Stimulated activated effector memory CD8-positive, alpha-beta T cell treated with anti-CD3 and anti-CD28 coated beads, Interleukin-12 subunit alpha, Interleukin-12 subunit beta, amount 100 ng/mL, for 72 hours (primary cell): ENCODE measurements at regions not wholly inside any gene's neighbourhood (a gene's known extent, or its start where the extent isn't known, plus 50 kb on each side); places are given as distances from the start of the nearest gene placed in this dataset.
"Not testable (repeated sequence)": the region's sequence is repeated elsewhere in the genome, so short reads cannot be mapped to it uniquely, and the experiment has no call there.

Source experiments
- ATAC-seq: fragments of 150-1000 bp; cut with Tn5 transposase; 2 replicates; pipeline ENCODE4 v1.10.0; 2021
- DNase-seq, 2 donors: peaks; one replicate each; pipeline ENCODE4 v3.0.0; 2021 to 2022; ENCODE audit warnings: low spot score in 2 of 2
- H3K27ac Mint-ChIP-seq: one replicate; pipeline ENCODE4 v1.8.0; 2022; ENCODE audit warnings: mild to moderate bottlenecking, mixed read lengths
- H3K36me3 Mint-ChIP-seq: one replicate; pipeline ENCODE4 v1.8.0; 2022; ENCODE audit warnings: mild to moderate bottlenecking, mixed read lengths
- H3K4me1 Mint-ChIP-seq: one replicate; pipeline ENCODE4 v1.8.0; 2022; ENCODE audit warnings: mixed read lengths
- H3K4me3 Mint-ChIP-seq: one replicate; pipeline ENCODE4 v1.8.0; 2022; ENCODE audit warnings: mild to moderate bottlenecking, mixed read lengths
- H3K9me3 Mint-ChIP-seq: one replicate; pipeline ENCODE4 v1.8.0; 2022; ENCODE audit warnings: mixed read lengths

DNA sequence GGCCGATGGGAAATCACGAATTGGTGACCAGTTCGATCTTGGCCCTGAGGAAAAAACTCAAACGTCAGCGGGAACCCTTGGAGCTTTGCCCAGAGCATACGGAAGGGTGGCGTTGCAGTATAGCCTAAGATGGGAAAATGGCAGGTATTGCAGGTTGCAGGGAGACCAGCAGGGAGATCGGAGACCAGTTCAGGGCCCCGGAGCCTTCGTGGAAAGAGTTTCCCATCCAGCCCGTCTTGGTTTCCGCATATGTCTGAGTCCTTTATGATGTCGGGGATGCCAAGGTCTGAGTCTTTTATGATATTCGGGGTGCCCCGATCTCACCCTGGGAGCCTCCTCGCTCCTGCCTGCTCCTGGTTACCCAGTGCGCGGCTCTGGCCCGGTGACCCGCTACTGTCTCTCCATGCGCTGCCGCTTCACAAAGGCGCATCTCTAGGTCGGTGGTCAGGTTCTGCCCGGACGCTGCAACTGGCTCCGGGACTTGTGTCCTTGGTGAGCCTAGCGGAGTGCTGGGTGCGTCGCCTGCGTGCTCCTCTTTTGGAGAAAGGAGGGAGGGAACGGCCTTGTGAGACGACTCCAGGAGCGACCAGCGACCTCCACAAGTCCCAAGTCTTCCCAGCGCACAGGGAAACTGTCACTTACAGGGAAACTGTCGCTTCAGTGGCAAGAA lies 94.2 kb downstream of the PRKAB2 start:
- no peak overlapping the region for H3K27ac Mint-ChIP-seq
- peaks cover 29% of the 10 kb centered on the region for H3K4me1 Mint-ChIP-seq
- no peak for ATAC-seq
- peaks cover 1% of the 10 kb centered on the region for H3K36me3 Mint-ChIP-seq
- no peak for DNase-seq
- H3K4me3 Mint-ChIP-seq = no peak overlapping the region
- no peaks in the 10 kb centered on the region for H3K9me3 Mint-ChIP-seq

GRCh38 chr1:147077523-147077922 lies 94.7 kb downstream of the PRKAB2 start:
- Mint-ChIP-seq H3K4me3 (no peak overlapping the region), H3K4me1 (peaks cover 34% of the 10 kb centered on the region)

DNA sequence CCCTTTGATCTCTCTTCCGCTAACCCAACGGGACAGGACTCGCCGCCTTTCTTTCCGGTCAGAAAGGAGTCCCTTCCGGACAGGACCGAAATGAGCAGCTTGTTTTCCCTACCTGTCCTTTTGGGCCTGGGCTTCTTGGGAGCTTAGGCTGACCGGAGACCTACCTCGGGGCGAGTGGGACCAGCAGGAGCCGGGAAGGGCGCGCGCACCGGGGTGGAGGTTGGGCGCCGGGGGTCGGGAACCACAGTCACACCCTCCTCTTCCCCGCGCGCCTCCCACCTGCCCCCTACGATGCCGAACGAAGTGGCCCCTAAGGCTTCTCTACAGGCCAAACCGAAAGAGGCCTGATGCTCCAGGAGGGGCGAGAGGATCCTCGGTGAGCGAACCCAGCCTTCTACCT lies 95.2 kb downstream of the PRKAB2 start:
- ATAC-seq = no peak
- Mint-ChIP-seq H3K9me3 (no peaks in the 10 kb centered on the region), H3K27ac (no peak overlapping the region), H3K4me3 (no peak overlapping the region), H3K4me1 (peaks cover 36% of the 10 kb centered on the region), H3K36me3 (peaks cover 8% of the 10 kb centered on the region)
- no peak for DNase-seq

More at GRCh38 chr1:147077523-147077922, 94.7 kb downstream of the PRKAB2 start:
- no peak for DNase-seq
- H3K27ac Mint-ChIP-seq = no peak overlapping the region
- peaks cover 7% of the 10 kb centered on the region for H3K36me3 Mint-ChIP-seq
- H3K9me3 Mint-ChIP-seq = no peaks in the 10 kb centered on the region
- no peak for ATAC-seq

DNA sequence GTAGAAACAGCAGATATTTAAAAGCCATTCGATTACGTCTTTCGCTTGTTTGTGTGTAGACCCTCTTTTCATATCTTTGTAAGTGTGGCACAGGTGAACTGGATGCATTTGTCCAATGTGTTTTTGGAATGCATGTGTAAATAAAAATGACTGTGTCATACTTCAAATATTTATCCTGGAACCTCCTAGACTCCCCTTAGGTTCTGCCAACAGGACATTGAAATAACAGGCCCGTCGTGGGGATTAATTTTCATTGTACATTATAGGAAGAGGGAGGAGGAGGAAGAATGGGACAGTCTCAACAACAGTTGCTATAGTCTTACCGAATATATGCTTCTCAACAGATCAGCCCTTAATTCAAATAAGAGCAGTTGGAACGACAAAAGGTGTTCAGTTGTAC lies 95.8 kb downstream of the PRKAB2 start:
- no peak overlapping the region for H3K27ac Mint-ChIP-seq
- no peaks in the 10 kb centered on the region for H3K9me3 Mint-ChIP-seq
- DNase-seq = no peak
- no peak for ATAC-seq
- peaks cover 8% of the 10 kb centered on the region for H3K36me3 Mint-ChIP-seq
- no peak overlapping the region for H3K4me3 Mint-ChIP-seq
- peaks cover 36% of the 10 kb centered on the region for H3K4me1 Mint-ChIP-seq

DNA sequence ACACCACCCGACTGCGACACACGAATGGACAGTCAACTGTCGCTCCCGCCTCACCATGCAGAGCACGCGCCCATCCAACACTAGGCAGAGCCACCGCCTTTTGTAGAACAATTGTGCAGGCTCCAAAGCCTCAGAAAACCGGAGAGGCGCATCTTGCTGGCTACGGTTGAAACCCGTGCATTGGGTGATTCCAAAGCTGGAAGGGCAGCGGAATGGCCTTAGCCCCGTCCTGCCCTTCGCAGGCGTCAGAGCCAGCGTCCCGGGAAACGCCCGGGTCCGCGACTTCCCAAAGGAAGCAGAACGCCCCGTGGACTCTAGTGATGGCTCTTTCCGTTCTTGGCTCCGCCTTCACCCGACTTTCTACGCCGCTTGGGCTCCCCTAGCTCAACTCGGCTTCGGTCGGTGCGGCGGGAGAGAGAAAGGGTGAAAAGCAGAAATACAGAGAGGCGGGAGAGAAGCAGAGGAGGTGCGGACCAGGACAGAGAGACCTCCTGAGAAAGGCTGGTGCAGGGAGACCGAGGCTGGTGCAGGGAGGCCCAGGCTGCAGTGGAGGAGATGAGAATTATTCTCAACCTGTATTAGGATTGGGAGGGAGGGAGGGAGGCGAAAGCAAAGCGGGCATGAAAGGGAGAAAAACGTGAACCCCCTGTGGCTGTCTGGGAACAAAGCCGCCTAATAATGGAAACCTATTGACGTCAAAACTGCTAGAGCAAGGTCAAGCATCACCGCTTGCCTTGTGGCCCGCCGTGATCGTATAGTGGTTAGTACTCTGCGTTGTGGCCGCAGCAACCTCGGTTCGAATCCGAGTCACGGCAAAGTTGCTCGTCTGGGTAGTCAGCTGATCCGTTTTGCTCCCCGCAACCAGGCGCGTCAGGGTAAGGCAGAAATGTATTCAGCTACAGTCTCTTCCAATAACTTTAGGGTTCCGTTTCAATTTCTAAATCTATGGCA lies 99.5 kb downstream of the PRKAB2 start:
- Mint-ChIP-seq H3K4me1 (peaks cover 20% of the 10 kb centered on the region), H3K36me3 (peaks cover 8% of the 10 kb centered on the region), H3K27ac (peak overlapping the region; percentile 33), H3K9me3 (no peaks in the 10 kb centered on the region), H3K4me3 (peak overlapping the region; percentile 66)
- ATAC-seq (peak; percentile 42), DNase-seq (no peak)

DNA sequence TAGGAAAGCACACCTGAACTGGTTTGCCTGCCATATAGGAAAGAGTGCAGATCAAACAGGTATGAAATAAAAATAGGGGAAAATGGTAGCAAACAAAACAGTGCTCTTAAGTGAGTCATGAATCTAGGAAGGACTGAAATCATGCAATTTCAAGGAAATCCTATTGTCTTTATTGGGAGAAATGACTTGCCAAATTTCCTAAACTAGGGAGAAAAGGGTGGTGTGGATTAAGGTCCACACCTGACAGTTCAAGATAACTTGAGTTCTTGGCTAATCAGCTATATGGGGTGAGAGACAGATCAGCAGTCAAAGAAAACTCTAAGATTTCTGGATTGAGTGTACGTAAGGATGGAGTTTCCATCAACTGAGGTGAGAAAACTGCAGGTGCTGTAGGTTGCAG lies 101.1 kb downstream of the PRKAB2 start:
- H3K36me3 Mint-ChIP-seq = peaks cover 8% of the 10 kb centered on the region
- no peak for DNase-seq
- H3K4me3 Mint-ChIP-seq = no peak overlapping the region
- H3K9me3 Mint-ChIP-seq = no peaks in the 10 kb centered on the region
- no peak for ATAC-seq
- peaks cover 20% of the 10 kb centered on the region for H3K4me1 Mint-ChIP-seq
- no peak overlapping the region for H3K27ac Mint-ChIP-seq

GRCh38 chr1:147062956-147063355 lies 109.3 kb downstream of the PRKAB2 start:
- no peak for DNase-seq
- H3K4me3 Mint-ChIP-seq = no peak overlapping the region
- H3K9me3 Mint-ChIP-seq = no peaks in the 10 kb centered on the region
- H3K27ac Mint-ChIP-seq = no peak overlapping the region
- no peak for ATAC-seq
- no peaks in the 10 kb centered on the region for H3K36me3 Mint-ChIP-seq
- no peaks in the 10 kb centered on the region for H3K4me1 Mint-ChIP-seq

GRCh38 chr1:147061880-147062279 lies 110.4 kb downstream of the PRKAB2 start:
- not testable (repeated sequence) for DNase-seq, ATAC-seq, H3K4me3 Mint-ChIP-seq, H3K36me3 Mint-ChIP-seq, H3K4me1 Mint-ChIP-seq, H3K9me3 Mint-ChIP-seq, H3K27ac Mint-ChIP-seq

DNA sequence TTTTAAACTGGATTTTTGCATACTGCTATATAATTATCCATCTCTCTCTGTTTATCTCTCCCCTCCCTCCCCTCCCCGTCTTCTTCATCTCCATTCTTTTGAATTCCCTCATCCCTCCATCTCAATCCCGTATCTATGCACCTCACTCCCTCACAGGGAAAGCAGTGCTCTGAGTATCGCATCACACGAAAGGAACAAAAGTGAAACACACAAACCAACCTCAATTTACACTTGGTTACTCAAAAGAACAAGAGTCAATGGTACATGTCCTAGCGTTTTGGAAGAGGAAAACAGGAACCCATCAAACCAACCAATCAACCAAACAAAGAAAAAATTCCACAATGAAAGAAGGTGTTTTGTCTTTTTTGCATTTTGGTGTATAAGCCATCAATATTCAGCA lies 115.1 kb downstream of the NBPF12 start:
- no peaks in the 10 kb centered on the region for H3K36me3 Mint-ChIP-seq
- H3K27ac Mint-ChIP-seq = no peak overlapping the region
- no peak for ATAC-seq
- H3K4me1 Mint-ChIP-seq = no peaks in the 10 kb centered on the region
- no peak for DNase-seq
- H3K4me3 Mint-ChIP-seq = no peak overlapping the region
- no peaks in the 10 kb centered on the region for H3K9me3 Mint-ChIP-seq

DNA sequence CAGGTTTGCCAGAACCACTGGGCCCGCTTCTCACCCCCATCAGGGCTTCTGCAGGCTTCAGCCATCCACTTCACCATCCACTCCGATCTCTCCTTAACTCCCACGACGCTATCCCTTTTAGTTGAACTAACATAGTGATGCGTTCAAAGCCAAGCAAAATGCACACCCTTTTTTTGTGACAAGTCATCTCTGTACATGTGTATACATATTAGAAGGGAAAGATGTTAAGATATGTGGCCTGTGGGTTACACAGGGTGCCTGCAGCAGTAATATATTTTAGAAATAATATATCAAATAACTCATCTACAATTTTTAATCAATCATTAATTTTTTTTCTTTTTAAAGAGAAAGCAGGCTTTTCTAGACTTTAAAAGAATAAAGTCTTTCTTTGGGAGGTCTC lies 114.6 kb downstream of the NBPF12 start:
- no peak for DNase-seq
- Mint-ChIP-seq H3K4me3 (no peak overlapping the region), H3K9me3 (no peaks in the 10 kb centered on the region), H3K36me3 (no peaks in the 10 kb centered on the region), H3K4me1 (no peaks in the 10 kb centered on the region), H3K27ac (no peak overlapping the region)
- no peak for ATAC-seq

GRCh38 chr1:147052143-147052542 lies 114.0 kb downstream of the NBPF12 start:
- Mint-ChIP-seq H3K4me3 (no peak overlapping the region), H3K4me1 (no peaks in the 10 kb centered on the region), H3K36me3 (no peaks in the 10 kb centered on the region), H3K9me3 (no peaks in the 10 kb centered on the region), H3K27ac (no peak overlapping the region)
- no peak for DNase-seq
- ATAC-seq = no peak

GRCh38 chr1:147051136-147051535 lies 113.0 kb downstream of the NBPF12 start:
- H3K27ac Mint-ChIP-seq = no peak overlapping the region
- DNase-seq (no peak), ATAC-seq (no peak)
- no peaks in the 10 kb centered on the region for H3K36me3 Mint-ChIP-seq
- H3K9me3 Mint-ChIP-seq = no peaks in the 10 kb centered on the region
- no peak overlapping the region for H3K4me3 Mint-ChIP-seq
- peaks cover 10% of the 10 kb centered on the region for H3K4me1 Mint-ChIP-seq

GRCh38 chr1:147050654-147051053 lies 112.5 kb downstream of the NBPF12 start:
- Mint-ChIP-seq H3K36me3 (no peaks in the 10 kb centered on the region), H3K9me3 (no peaks in the 10 kb centered on the region), H3K27ac (no peak overlapping the region), H3K4me1 (peaks cover 15% of the 10 kb centered on the region), H3K4me3 (no peak overlapping the region)
- ATAC-seq = no peak
- DNase-seq = no peak

DNA sequence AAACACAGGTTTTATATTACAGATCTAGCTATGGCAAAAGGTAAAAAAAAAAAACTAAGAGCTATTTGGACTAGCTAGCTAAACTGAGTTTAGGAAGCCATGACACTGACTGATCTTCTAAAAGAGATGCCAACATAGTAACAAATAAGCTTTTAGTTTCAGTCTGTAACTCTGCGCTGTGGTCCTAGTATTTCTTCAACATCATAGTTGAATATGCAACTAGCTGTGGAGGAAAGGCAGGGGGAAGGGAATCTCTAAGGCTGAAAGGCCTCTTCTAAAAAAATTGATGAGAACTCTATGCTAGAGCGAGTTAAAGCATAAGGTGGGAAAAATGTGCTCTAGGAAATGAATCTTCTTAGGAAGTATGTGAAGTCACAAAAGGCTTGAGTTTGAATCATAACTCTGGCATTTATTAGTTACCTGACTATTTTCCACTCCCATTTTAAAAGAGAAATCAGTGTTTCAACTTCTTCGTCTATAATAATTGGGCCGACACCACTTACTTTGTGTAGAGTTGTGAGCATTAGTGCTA lies 108.8 kb downstream of the NBPF12 start:
- not testable (repeated sequence) for DNase-seq, H3K9me3 Mint-ChIP-seq, H3K36me3 Mint-ChIP-seq
- H3K4me3 Mint-ChIP-seq = peak overlapping the region; percentile 23
- H3K4me1 Mint-ChIP-seq = peaks cover 22% of the 10 kb centered on the region
- peak overlapping the region; percentile 7 for H3K27ac Mint-ChIP-seq
- peak; percentile 63 for ATAC-seq

- peak; percentile 68 for ATAC-seq
Observed at GRCh38 chr1:147046189-147046862, 108.2 kb downstream of the NBPF12 start.

More at GRCh38 chr1:147046189-147046862, 108.2 kb downstream of the NBPF12 start:
- DNase-seq = no peak
- H3K4me3 Mint-ChIP-seq = peak overlapping the region; percentile 23
- H3K9me3 Mint-ChIP-seq = no peaks in the 10 kb centered on the region
- H3K36me3 Mint-ChIP-seq = no peaks in the 10 kb centered on the region
- H3K27ac Mint-ChIP-seq = peak overlapping the region; percentile 7
- peaks cover 22% of the 10 kb centered on the region for H3K4me1 Mint-ChIP-seq
